ENCODE measurements at regions not wholly inside any gene's neighbourhood (a gene's known extent, or its start where the extent isn't known, plus 50 kb on each side); places are given as distances from the start of the nearest gene placed in this dataset.

DNA sequence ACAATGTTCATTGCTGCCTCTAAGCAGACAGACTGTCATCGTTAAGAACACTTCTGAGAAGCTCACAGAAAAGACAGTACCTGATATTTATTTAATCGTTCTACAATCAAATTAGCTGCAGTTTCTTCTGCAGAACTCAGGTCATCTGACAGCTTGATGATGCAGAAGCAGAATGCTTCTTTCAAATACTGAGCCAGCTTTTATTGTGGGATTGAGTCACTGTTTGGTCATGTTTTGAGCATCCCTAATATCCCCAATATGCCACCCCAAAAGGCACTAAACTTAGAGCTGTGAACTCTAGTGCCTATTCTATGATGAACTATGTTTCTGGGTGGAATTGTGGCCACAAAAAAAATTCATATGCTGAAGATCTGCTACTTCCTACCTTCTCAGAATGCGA is 51.0 kb upstream of the NLGN4Y start:
- Histone ChIP-seq H3K9ac (ENCODE audit: low read length) (no peak overlapping the region), H3K27ac (ENCODE audit: low read depth, low read length, poor library complexity, severe bottlenecking) (no peak overlapping the region), H3K27me3 (ENCODE audit: insufficient read depth, low read length) (no peaks in the 10 kb centered on the region), H3K4me3 (ENCODE audit: low read depth, low read length, poor library complexity, severe bottlenecking) (no peak overlapping the region), H3K9me3 (ENCODE audit: low read length) (no peaks in the 10 kb centered on the region), H3F3A (ENCODE audit: insufficient read depth, low read length) (no peaks in the 10 kb centered on the region), H2AFZ (ENCODE audit: low read length) (no peak overlapping the region), H3K79me2 (ENCODE audit: insufficient read depth, low read length) (no peaks in the 10 kb centered on the region), H3K9me2 (ENCODE audit: low read depth, low read length) (no peaks in the 10 kb centered on the region), H3K4me1 (ENCODE audit: insufficient read depth, low read length, severe bottlenecking) (no peaks in the 10 kb centered on the region), H3K36me3 (ENCODE audit: insufficient read depth, low read length) (no peaks in the 10 kb centered on the region), H4K20me1 (ENCODE audit: insufficient read depth, low read length) (no peaks in the 10 kb centered on the region), H3K4me2 (ENCODE audit: low read length) (no peak overlapping the region)
- TF ChIP-seq, protein P1, sequence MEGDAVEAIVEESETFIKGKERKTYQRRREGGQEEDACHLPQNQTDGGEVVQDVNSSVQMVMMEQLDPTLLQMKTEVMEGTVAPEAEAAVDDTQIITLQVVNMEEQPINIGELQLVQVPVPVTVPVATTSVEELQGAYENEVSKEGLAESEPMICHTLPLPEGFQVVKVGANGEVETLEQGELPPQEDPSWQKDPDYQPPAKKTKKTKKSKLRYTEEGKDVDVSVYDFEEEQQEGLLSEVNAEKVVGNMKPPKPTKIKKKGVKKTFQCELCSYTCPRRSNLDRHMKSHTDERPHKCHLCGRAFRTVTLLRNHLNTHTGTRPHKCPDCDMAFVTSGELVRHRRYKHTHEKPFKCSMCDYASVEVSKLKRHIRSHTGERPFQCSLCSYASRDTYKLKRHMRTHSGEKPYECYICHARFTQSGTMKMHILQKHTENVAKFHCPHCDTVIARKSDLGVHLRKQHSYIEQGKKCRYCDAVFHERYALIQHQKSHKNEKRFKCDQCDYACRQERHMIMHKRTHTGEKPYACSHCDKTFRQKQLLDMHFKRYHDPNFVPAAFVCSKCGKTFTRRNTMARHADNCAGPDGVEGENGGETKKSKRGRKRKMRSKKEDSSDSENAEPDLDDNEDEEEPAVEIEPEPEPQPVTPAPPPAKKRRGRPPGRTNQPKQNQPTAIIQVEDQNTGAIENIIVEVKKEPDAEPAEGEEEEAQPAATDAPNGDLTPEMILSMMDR (IDR thresholded peaks at IDR 0.05; ENCODE audit: low read length) = no peak
- no peak for TF ChIP-seq EZH2 (IDR thresholded peaks at IDR 0.05; ENCODE audit: borderline replicate concordance, low read length)
